Gastroesophageal sphincter (tissue), 4 donors: ENCODE measurements at regions not wholly inside any gene's neighbourhood (a gene's known extent, or its start where the extent isn't known, plus 50 kb on each side); places are given as distances from the start of the nearest gene placed in this dataset.

Source experiments
- ATAC-seq: fragments of 150-250 bp; one replicate; pipeline ENCODE4 v1.9.1; 2016; ENCODE audit warnings: mild to moderate bottlenecking, moderate library complexity
- H3K27ac ChIP-seq, 4 donors: fragments of 200-600 bp; sonication (generic) in 3 of 4; 1 replicate in 3 of 4; 2 replicates in 1 of 4; pipeline ENCODE4 v1.5.1; 2016 to 2019
- H3K27me3 ChIP-seq: fragments of 200-600 bp; sonication (generic); one replicate; pipeline ENCODE4 v1.5.1; 2019
- H3K36me3 ChIP-seq, 2 donors: fragments of 200-600 bp; sonication (generic); one replicate each; pipeline ENCODE4 v1.5.1; 2019; ENCODE audit warnings: control low read depth in 1 of 2
- H3K4me1 ChIP-seq, 3 donors: fragments of 200-600 bp; sonication (generic); 1 replicate in 2 of 3; 2 replicates in 1 of 3; pipeline ENCODE4 v1.5.1; 2016 to 2019; ENCODE audit warnings: control low read depth in 2 of 3
- H3K4me3 ChIP-seq, 2 donors: fragments of 200-600 bp; sonication (generic); one replicate each; pipeline ENCODE4 v1.5.1; 2019; ENCODE audit warnings: mild to moderate bottlenecking in 1 of 2, moderate library complexity in 1 of 2
- H3K9me3 ChIP-seq, 3 donors: fragments of 200-600 bp; sonication (generic); one replicate each; pipeline ENCODE4 v1.5.1; 2017 to 2019; ENCODE audit warnings: control low read depth in 2 of 3
- EP300 ChIP-seq: sonication (generic); formaldehyde crosslinking; IDR thresholded peaks from one replicate; pipeline ENCODE4 v1.6.1; 2017; ENCODE audit warnings: antibody characterized with exemption, mild to moderate bottlenecking
- POLR2A ChIP-seq, 2 donors: fragments of 450-650 bp; IDR thresholded peaks; one replicate each; pipeline ENCODE4 v1.6.1; 2017; ENCODE audit warnings: antibody characterized with exemption in 2 of 2, mild to moderate bottlenecking in 2 of 2, moderate library complexity in 1 of 2
- POLR2AphosphoS5 ChIP-seq: sonication (generic); formaldehyde crosslinking; IDR thresholded peaks from one replicate; pipeline ENCODE4 v1.6.1; 2017; ENCODE audit warnings: antibody characterized with exemption
- WGBS, 2 donors: methylation state at CpG; one replicate each; pipeline ENCODE4 v1.1.5; 2018; ENCODE audit warnings: low coverage in 1 of 2; 5-methylcytosine and 5-hydroxymethylcytosine counted together
- TF ChIP-seq, protein P1 (sequence below), 4 experiments: fragments of 200-600 bp in 2 of 4; fragments of 450-650 bp in 2 of 4; sonication (generic) in 1 of 4; IDR thresholded peaks; one replicate each; pipeline ENCODE4 v1.5.1; 2017 to 2019; ENCODE audit warnings: antibody characterized with exemption in 4 of 4, mild to moderate bottlenecking in 2 of 4, moderate library complexity in 2 of 4

DNA sequence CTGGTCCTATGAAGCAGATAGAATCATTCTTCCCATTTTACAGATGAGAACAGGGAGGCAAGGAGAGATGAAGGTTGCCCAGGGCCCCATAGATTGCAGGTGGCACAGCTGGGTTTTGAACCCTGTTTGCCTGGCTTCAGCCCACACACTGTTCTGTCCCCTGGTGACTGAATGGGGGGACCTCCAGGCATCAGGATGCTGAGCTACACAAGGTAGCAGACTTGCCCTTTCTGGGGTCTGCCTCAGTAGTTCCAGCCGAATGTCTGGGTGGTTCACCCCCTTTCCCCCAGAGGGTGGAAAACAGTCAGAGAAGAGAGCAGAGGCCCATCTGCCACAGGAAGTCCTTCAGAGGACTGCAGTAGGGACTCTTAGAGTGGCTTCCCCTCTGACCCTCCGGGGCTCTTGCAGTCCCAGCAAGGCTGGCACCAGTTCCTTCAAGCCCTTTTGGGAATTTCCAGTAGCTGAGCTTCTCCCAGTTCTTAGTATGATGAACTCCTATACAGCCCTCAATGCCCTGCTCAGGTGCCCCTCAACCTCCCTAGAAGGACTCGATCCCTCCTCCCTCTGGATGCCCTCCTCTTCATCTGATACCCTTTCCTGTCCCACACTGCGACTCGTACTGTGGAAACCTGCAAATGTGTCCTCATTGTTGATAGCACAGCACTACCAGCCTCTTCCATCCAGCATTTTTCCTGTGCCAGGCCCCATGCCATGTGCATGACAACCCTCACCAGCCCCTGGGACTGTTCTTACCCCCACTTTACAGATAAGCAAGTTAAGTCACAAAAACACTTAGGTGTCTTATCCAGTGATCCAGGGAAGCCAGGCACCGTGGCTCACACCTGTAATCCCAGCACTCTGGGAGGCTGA is 82.8 kb downstream of the IGLL1 start:
- ATAC-seq: no peak
- Histone ChIP-seq H3K4me1 (no peaks in the 10 kb centered on the region), H3K27ac (no peak overlapping the region), H3K27me3 (no peaks in the 10 kb centered on the region), H3K9me3 (no peaks in the 10 kb centered on the region), H3K4me3 (no peak overlapping the region), H3K36me3 (no peaks in the 10 kb centered on the region)
- WGBS, 2 donors: 86 to 93% methylated on average over 2 to 3 of the region's 6 CpGs
- TF ChIP-seq, protein P1, sequence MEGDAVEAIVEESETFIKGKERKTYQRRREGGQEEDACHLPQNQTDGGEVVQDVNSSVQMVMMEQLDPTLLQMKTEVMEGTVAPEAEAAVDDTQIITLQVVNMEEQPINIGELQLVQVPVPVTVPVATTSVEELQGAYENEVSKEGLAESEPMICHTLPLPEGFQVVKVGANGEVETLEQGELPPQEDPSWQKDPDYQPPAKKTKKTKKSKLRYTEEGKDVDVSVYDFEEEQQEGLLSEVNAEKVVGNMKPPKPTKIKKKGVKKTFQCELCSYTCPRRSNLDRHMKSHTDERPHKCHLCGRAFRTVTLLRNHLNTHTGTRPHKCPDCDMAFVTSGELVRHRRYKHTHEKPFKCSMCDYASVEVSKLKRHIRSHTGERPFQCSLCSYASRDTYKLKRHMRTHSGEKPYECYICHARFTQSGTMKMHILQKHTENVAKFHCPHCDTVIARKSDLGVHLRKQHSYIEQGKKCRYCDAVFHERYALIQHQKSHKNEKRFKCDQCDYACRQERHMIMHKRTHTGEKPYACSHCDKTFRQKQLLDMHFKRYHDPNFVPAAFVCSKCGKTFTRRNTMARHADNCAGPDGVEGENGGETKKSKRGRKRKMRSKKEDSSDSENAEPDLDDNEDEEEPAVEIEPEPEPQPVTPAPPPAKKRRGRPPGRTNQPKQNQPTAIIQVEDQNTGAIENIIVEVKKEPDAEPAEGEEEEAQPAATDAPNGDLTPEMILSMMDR (IDR thresholded peaks at IDR 0.05): no peak
- TF ChIP-seq POLR2A (IDR thresholded peaks at IDR 0.05): no peak
- no peak for TF ChIP-seq EP300
- TF ChIP-seq POLR2AphosphoS5: no peak

DNA sequence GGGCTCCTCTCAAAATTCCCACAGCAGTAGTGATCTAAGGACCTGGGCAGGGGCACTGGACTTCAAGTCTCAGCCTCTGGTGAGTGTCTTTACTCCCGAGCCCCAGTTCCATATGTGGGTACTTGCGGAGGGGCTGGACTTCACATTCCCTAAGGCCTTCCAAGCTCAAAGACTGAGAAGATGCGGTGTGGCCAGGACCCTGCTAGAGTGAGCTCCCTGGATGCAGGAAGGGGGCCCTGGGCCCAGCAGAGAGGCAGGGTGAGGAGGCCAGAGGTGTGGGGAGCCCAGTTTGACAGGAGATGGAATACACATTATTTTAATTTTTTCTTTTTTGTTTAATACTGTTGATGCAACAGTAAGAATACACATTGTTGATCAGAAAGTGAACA is 83.7 kb downstream of the IGLL1 start:
- H3K27me3 ChIP-seq: no peaks in the 10 kb centered on the region
- H3K9me3 ChIP-seq: no peaks in the 10 kb centered on the region
- ATAC-seq: no peak
- no peak overlapping the region for H3K4me3 ChIP-seq
- WGBS, 2 donors: no CpG with 5 or more reads among the region's 3 CpGs
- H3K27ac ChIP-seq: no peak overlapping the region
- H3K36me3 ChIP-seq: no peaks in the 10 kb centered on the region
- no peaks in the 10 kb centered on the region for H3K4me1 ChIP-seq
- TF ChIP-seq, protein P1 (IDR thresholded peaks at IDR 0.05): no peak
- no peak for TF ChIP-seq EP300
- TF ChIP-seq POLR2AphosphoS5: no peak
- no peak for TF ChIP-seq POLR2A (IDR thresholded peaks at IDR 0.05)

DNA sequence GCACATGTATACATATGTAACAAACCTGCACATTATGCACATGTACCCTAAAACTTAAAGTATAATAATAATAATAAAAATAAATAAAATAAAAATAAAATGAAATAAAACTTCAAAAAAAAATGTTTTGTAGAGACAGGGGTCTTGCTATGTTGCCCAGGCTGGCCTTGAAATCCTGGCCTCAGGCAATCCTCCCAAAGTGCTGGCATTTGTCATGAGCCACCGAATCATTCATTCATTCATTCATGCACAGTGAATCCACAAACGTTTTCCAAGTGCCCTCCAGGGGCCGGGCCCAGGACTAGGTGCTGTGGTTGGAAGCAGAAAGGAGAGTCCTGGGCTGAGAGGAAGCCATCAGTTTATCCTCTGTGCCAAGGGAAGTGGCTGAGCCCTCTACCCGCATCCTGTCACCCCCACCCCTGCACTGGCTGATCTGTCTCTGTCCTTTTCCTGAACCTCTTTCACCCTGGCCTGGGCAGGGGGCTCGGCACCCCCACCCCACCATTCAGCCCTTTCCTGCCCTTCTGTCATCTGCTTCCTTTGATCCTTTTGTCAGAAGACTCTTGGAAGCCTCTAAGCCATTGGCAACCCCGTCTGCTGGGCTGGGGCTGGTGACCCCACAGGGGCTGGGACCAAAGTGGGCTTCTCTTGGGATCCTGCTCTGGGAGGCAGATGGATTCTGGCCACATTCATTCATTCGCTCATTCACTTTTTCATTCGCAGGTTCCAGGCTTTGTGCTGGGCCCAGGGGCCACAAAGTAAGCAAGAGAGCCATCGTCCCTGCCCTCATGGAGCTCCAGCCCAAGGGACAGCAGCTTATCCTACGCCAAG is 84.3 kb downstream of the IGLL1 start:
- Histone ChIP-seq H3K4me1 (no peaks in the 10 kb centered on the region), H3K9me3 (no peaks in the 10 kb centered on the region), H3K36me3 (no peaks in the 10 kb centered on the region), H3K27me3 (no peaks in the 10 kb centered on the region), H3K27ac (no peak overlapping the region), H3K4me3 (no peak overlapping the region)
- ATAC-seq: no peak
- WGBS, 2 donors: 66 to 72% methylated on average over 4 to 7 of the region's 10 CpGs
- TF ChIP-seq POLR2A (IDR thresholded peaks at IDR 0.05) (no peak), EP300 (no peak), POLR2AphosphoS5 (no peak)
- TF ChIP-seq, protein P1 (IDR thresholded peaks at IDR 0.05): no peak

DNA sequence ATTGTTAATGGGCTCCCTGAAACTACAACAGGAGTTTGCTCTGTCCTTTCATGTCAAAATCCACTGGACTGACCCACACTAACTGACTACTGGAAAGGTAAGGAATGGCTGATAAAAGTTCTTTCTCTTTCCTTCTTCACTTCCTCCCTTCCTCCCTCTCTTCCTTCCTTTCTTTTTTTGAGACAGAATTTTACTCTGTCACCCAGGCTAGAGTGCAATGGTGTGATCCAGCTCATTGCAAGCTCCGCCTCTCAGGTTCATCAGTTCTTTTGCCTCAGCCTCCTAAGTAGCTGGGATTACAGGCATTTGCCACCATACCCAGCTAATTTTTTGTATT is 85.2 kb downstream of the IGLL1 start:
- Histone ChIP-seq H3K4me1 (no peaks in the 10 kb centered on the region), H3K36me3 (no peaks in the 10 kb centered on the region), H3K9me3 (no peaks in the 10 kb centered on the region), H3K27ac (no peak overlapping the region), H3K4me3 (no peak overlapping the region), H3K27me3 (no peaks in the 10 kb centered on the region)
- 100% methylated on average over 1 of the region's 1 CpG for WGBS, 2 donors
- no peak for ATAC-seq
- TF ChIP-seq EP300: no peak

DNA sequence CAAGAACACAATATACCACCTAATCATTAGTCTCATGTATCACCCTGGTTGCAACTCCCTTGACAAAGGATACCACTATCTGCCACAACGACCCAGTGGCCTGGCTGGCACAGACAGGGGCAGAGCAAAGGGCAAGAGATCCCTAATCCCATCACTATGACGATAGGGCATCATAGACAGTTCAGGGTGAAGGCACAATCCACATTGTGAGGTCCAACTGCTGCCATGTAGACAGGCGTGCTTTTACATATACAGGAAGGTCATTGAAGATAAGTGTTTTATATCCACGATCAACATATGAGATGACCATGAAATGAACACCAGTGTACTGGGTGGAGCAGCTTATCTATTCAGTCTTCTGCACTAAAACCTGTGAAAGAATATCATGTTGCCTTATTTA is 94.6 kb downstream of the IGLL1 start:
- no peaks in the 10 kb centered on the region for H3K9me3 ChIP-seq
- WGBS, 2 donors: 77 to 79% methylated on average over 3 to 4 of the region's 4 CpGs
- H3K36me3 ChIP-seq: no peaks in the 10 kb centered on the region
- no peak overlapping the region for H3K27ac ChIP-seq
- ATAC-seq: no peak
- no peak overlapping the region for H3K4me3 ChIP-seq
- H3K4me1 ChIP-seq: no peaks in the 10 kb centered on the region
- H3K27me3 ChIP-seq: no peaks in the 10 kb centered on the region
- TF ChIP-seq POLR2A (IDR thresholded peaks at IDR 0.05) (no peak), EP300 (no peak), POLR2AphosphoS5 (no peak)
- TF ChIP-seq, protein P1 (IDR thresholded peaks at IDR 0.05): no peak
